GM13977 (cell line): ENCODE measurements at regions not wholly inside any gene's neighbourhood (a gene's known extent, or its start where the extent isn't known, plus 50 kb on each side); places are given as distances from the start of the nearest gene placed in this dataset.

Experiments used
- DNase-seq: peaks from one replicate; pipeline ENCODE4 v3.0.0; 2012; ENCODE audit warnings: low spot score
- CTCF ChIP-seq: IDR thresholded peaks from 2 replicates; pipeline ENCODE4 v1.5.1; 2012; ENCODE audit warnings: mild to moderate bottlenecking, control low read depth; ENCODE audit not compliant: insufficient read depth; ENCODE audit errors: extremely low read depth, missing control alignments
- in situ Hi-C: fragments of 300-500 bp; cut with MboI; formaldehyde crosslinking; loops from one replicate; pipeline ENCODE4 v1.12.0; 2022; ENCODE audit warnings: low sequenced_read_pairs, low pct_unique_long_range_greater_than_20kb, mixed read lengths, inconsistent platforms; ENCODE audit not compliant: unreplicated experiment

GRCh38 chr20:21835042-21835441 is 129.6 kb downstream of the PAX1 start:
- no peak for DNase-seq
- no peak for TF ChIP-seq CTCF
- in situ Hi-C loops = no loop called here

- in situ Hi-C loops = no loop called here
- DNase-seq = no peak
- TF ChIP-seq CTCF = no peak
Observed at GRCh38 chr20:21832442-21833385, 127.2 kb downstream of the PAX1 start.

- in situ Hi-C loops = no loop called here
- no peak for DNase-seq
- no peak for TF ChIP-seq CTCF
Observed at GRCh38 chr20:21826976-21827375, 121.5 kb downstream of the PAX1 start.

- TF ChIP-seq CTCF = no peak
- in situ Hi-C loops = loop anchor here (25.0 kb wide), 1 partner anchor 441 kb away; no protein-coding TSS in a partner anchor
- DNase-seq = no peak
Observed at GRCh38 chr20:21821358-21821757, 115.9 kb downstream of the PAX1 start.

- no peak for TF ChIP-seq CTCF
- in situ Hi-C loops = loop anchor here (25.0 kb wide), 1 partner anchor 442 kb away; no protein-coding TSS in a partner anchor
- no peak for DNase-seq
Observed at GRCh38 chr20:21820688-21821087, 115.2 kb downstream of the PAX1 start.

- in situ Hi-C loops = loop anchor here (25.0 kb wide), 1 partner anchor 442 kb away; no protein-coding TSS in a partner anchor
- no peak for TF ChIP-seq CTCF
- no peak for DNase-seq
Observed at GRCh38 chr20:21820045-21820444, 114.6 kb downstream of the PAX1 start.
